ENCODE measurements at regions not wholly inside any gene's neighbourhood (a gene's known extent, or its start where the extent isn't known, plus 50 kb on each side); places are given as distances from the start of the nearest gene placed in this dataset.

DNA sequence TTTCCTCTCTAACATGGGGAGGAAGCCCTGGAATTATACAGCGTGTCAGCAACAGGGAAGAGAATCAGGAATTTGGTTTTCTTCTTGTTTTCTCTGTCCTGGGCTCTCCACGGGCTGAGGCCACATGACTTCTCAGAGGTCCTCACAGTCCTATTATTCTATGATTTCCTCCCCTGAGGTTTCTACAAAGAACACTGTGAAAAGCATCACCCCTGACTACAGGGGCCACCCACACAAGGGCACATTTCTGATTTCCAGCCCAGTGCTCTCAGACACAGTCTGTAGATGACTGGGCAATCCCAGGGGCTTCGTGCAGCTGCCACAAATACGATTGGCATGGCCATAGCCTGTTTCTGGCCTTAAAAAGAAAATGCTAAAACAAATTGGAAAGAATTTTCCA lies 284.9 kb downstream of the CEMIP2 start:
- DNase-seq, result no peak
- no peak overlapping the region for H3K27ac ChIP-seq
- WGBS, 4 donors, result 58 to 79% (median 68%) methylated on average over 4 of the region's 4 CpGs

GRCh38 chr9:71479621-71480020 lies 288.7 kb downstream of the CEMIP2 start:
- intact Hi-C loops (cut with DNase I), result no loop called here

More for the DNA sequence above, 284.9 kb downstream of the CEMIP2 start:
- TF ChIP-seq, protein P1, sequence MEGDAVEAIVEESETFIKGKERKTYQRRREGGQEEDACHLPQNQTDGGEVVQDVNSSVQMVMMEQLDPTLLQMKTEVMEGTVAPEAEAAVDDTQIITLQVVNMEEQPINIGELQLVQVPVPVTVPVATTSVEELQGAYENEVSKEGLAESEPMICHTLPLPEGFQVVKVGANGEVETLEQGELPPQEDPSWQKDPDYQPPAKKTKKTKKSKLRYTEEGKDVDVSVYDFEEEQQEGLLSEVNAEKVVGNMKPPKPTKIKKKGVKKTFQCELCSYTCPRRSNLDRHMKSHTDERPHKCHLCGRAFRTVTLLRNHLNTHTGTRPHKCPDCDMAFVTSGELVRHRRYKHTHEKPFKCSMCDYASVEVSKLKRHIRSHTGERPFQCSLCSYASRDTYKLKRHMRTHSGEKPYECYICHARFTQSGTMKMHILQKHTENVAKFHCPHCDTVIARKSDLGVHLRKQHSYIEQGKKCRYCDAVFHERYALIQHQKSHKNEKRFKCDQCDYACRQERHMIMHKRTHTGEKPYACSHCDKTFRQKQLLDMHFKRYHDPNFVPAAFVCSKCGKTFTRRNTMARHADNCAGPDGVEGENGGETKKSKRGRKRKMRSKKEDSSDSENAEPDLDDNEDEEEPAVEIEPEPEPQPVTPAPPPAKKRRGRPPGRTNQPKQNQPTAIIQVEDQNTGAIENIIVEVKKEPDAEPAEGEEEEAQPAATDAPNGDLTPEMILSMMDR (IDR thresholded peaks at IDR 0.05), result no peak
- TF ChIP-seq POLR2A (IDR thresholded peaks at IDR 0.05), result no peak
- H3K27me3 ChIP-seq, result no peaks in the 10 kb centered on the region
- H3K36me3 ChIP-seq (replicated peaks in 1 of 2), result no peaks in the 10 kb centered on the region
- H3K4me3 ChIP-seq, result no peak overlapping the region
- intact Hi-C loops (cut with DNase I), result no loop called here
- H3K4me1 ChIP-seq (replicated peaks in 1 of 2), result no peaks in the 10 kb centered on the region
- no peaks in the 10 kb centered on the region for H3K9me3 ChIP-seq (replicated peaks in 1 of 3)

GRCh38 chr9:71472400-71472799 lies 295.9 kb downstream of the CEMIP2 start:
- no peaks in the 10 kb centered on the region for H3K9me3 ChIP-seq (replicated peaks in 1 of 3)
- H3K27me3 ChIP-seq, result no peaks in the 10 kb centered on the region
- TF ChIP-seq, protein P1 (IDR thresholded peaks at IDR 0.05), result no peak
- TF ChIP-seq POLR2A (IDR thresholded peaks at IDR 0.05), result no peak
- no peak for DNase-seq
- intact Hi-C loops (cut with DNase I), result no loop called here
- H3K4me3 ChIP-seq, result no peak overlapping the region
- H3K36me3 ChIP-seq (replicated peaks in 1 of 2), result no peaks in the 10 kb centered on the region
- H3K4me1 ChIP-seq (replicated peaks in 1 of 2), result no peaks in the 10 kb centered on the region
- WGBS, 4 donors, result 43 to 47% (median 45%) methylated on average over 3 of the region's 3 CpGs
- H3K27ac ChIP-seq, result no peak overlapping the region

More at GRCh38 chr9:71479621-71480020, 288.7 kb downstream of the CEMIP2 start:
- TF ChIP-seq, protein P1 (IDR thresholded peaks at IDR 0.05), result no peak
- TF ChIP-seq POLR2A (IDR thresholded peaks at IDR 0.05), result no peak
- H3K27ac ChIP-seq, result no peak overlapping the region
- H3K4me1 ChIP-seq (replicated peaks in 1 of 2), result no peaks in the 10 kb centered on the region
- H3K4me3 ChIP-seq, result no peak overlapping the region
- no peaks in the 10 kb centered on the region for H3K36me3 ChIP-seq (replicated peaks in 1 of 2)
- H3K27me3 ChIP-seq, result no peaks in the 10 kb centered on the region
- 74 to 91% (median 79%) methylated on average over 4 of the region's 4 CpGs for WGBS, 4 donors
- H3K9me3 ChIP-seq (replicated peaks in 1 of 3), result no peaks in the 10 kb centered on the region
- DNase-seq, result no peak

DNA sequence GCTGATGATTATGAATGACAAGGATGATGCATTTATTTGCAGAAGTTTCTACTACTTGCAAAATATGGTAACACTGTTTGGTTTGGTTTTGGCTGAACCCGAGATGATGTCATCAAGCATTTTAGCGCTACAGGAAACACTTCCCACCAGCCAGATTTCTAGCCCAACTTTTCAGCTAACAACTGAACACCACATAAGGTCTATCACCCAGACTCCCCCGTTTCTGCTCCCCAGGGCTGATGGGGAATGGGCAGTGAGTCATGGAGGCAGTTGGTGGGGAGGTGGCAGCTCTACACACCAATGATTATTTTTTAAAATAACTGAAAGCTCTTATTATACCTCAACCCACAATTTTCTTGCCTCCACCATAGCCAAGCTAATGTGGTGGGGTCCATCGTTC lies 302.9 kb downstream of the CEMIP2 start:
- Histone ChIP-seq H3K4me3 (no peak overlapping the region), H3K27me3 (no peaks in the 10 kb centered on the region), H3K9me3 (replicated peaks in 1 of 3) (no peaks in the 10 kb centered on the region), H3K27ac (no peak overlapping the region), H3K36me3 (replicated peaks in 1 of 2) (no peaks in the 10 kb centered on the region), H3K4me1 (replicated peaks in 1 of 2) (no peaks in the 10 kb centered on the region)
- intact Hi-C loops (cut with DNase I), result no loop called here
- TF ChIP-seq POLR2A (IDR thresholded peaks at IDR 0.05), result no peak
- TF ChIP-seq, protein P1 (IDR thresholded peaks at IDR 0.05), result no peak
- 49 to 73% (median 69%) methylated on average over 4 of the region's 4 CpGs for WGBS, 4 donors
- no peak for DNase-seq
